Tibial nerve (tissue), 4 donors: ENCODE measurements at regions not wholly inside any gene's neighbourhood (a gene's known extent, or its start where the extent isn't known, plus 50 kb on each side); places are given as distances from the start of the nearest gene placed in this dataset.

Experiments
- DNase-seq, 2 donors: peaks; one replicate each; pipeline ENCODE4 v3.0.0-alpha.2; 2019; ENCODE audit warnings: low spot score in 2 of 2
- H3K27ac ChIP-seq, 4 donors: fragments of 200-600 bp; sonication (generic) in 3 of 4; one replicate each; pipeline ENCODE4 v1.5.1; 2017 to 2019; ENCODE audit warnings: mild to moderate bottlenecking in 1 of 4
- H3K27me3 ChIP-seq, 2 donors: fragments of 200-600 bp; sonication (generic) in 1 of 2; one replicate each; pipeline versions ENCODE4 v1.5.1 to v1.6.0; 2017 to 2019
- H3K36me3 ChIP-seq, 3 donors: fragments of 200-600 bp; sonication (generic); one replicate each; pipeline ENCODE4 v1.5.1; 2018 to 2019
- H3K4me1 ChIP-seq, 4 donors: fragments of 200-600 bp; sonication (generic) in 3 of 4; one replicate each; pipeline ENCODE4 v1.5.1; 2017 to 2019
- H3K4me3 ChIP-seq, 4 donors: fragments of 200-600 bp; sonication (generic) in 3 of 4; one replicate each; pipeline ENCODE4 v1.5.1; 2017 to 2019; ENCODE audit warnings: mild to moderate bottlenecking in 1 of 4, moderate library complexity in 1 of 4
- H3K9me3 ChIP-seq, 4 donors: fragments of 200-600 bp; sonication (generic) in 3 of 4; one replicate each; pipeline ENCODE4 v1.5.1; 2017 to 2019
- CTCF ChIP-seq, 5 experiments: fragments of 200-600 bp in 3 of 5; fragments of 450-650 bp in 2 of 5; sonication (generic) in 3 of 5; IDR thresholded peaks; one replicate each; pipeline ENCODE4 v1.5.1; 2016 to 2019; ENCODE audit warnings: antibody characterized with exemption in 5 of 5, mild to moderate bottlenecking in 3 of 5, moderate library complexity in 2 of 5
- EP300 ChIP-seq, 2 donors: sonication (generic); formaldehyde crosslinking; IDR thresholded peaks; one replicate each; pipeline ENCODE4 v1.6.1; 2017; ENCODE audit warnings: antibody characterized with exemption in 2 of 2, mild to moderate bottlenecking in 1 of 2
- POLR2A ChIP-seq, 2 donors: fragments of 450-650 bp; IDR thresholded peaks; one replicate each; pipeline ENCODE4 v1.6.1; 2017; ENCODE audit warnings: antibody characterized with exemption in 2 of 2, mild to moderate bottlenecking in 2 of 2, moderate library complexity in 2 of 2
- WGBS, 2 donors: methylation state at CpG; one replicate each; pipeline ENCODE4 v1.1.5; 2018; 5-methylcytosine and 5-hydroxymethylcytosine counted together

- 77 to 90% methylated on average over 2 of the region's 2 CpGs for WGBS, 2 donors
- Histone ChIP-seq H3K36me3 (no peaks in the 10 kb centered on the region), H3K27me3 (no peaks in the 10 kb centered on the region), H3K27ac (no peak overlapping the region), H3K4me1 (no peaks in the 10 kb centered on the region), H3K4me3 (no peak overlapping the region), H3K9me3 (peaks cover 0 to 18% (median 2%) of the 10 kb centered on the region in 4 donors)
- no peak for DNase-seq
- TF ChIP-seq CTCF (IDR thresholded peaks at IDR 0.05) (no peak), EP300 (IDR thresholded peaks at IDR 0.05) (no peak), POLR2A (IDR thresholded peaks at IDR 0.05) (no peak)
These were observed 734.5 kb upstream of the CADM2 start for GRCh38 chr3:84224262-84224661.

- WGBS, 2 donors = 75 to 83% methylated on average over 4 of the region's 4 CpGs
- no peak overlapping the region for H3K27ac ChIP-seq
- no peaks in the 10 kb centered on the region for H3K36me3 ChIP-seq
- no peak for DNase-seq
- TF ChIP-seq CTCF (IDR thresholded peaks at IDR 0.05) (no peak), EP300 (IDR thresholded peaks at IDR 0.05) (no peak)
- H3K4me1 ChIP-seq = no peaks in the 10 kb centered on the region
- H3K9me3 ChIP-seq = peaks cover 0 to 3% (median under 1%) of the 10 kb centered on the region in 4 donors
- no peaks in the 10 kb centered on the region for H3K27me3 ChIP-seq
- no peak overlapping the region for H3K4me3 ChIP-seq
These were observed 722.5 kb upstream of the CADM2 start for GRCh38 chr3:84236261-84236660.

GRCh38 chr3:84245789-84246188 is 713.0 kb upstream of the CADM2 start:
- 36 to 74% methylated on average over 1 of the region's 1 CpG for WGBS, 2 donors
- no peaks in the 10 kb centered on the region for H3K4me1 ChIP-seq
- no peak for DNase-seq
- no peak for TF ChIP-seq POLR2A (IDR thresholded peaks at IDR 0.05)
- no peak for TF ChIP-seq EP300 (IDR thresholded peaks at IDR 0.05)
- TF ChIP-seq CTCF (IDR thresholded peaks at IDR 0.05) = no peak
- no peaks in the 10 kb centered on the region for H3K27me3 ChIP-seq
- H3K9me3 ChIP-seq = peaks cover 0 to 11% (median under 1%) of the 10 kb centered on the region in 4 donors
- H3K36me3 ChIP-seq = no peaks in the 10 kb centered on the region
- no peak overlapping the region for H3K4me3 ChIP-seq
- no peak overlapping the region for H3K27ac ChIP-seq

GRCh38 chr3:84260596-84260995 is 698.2 kb upstream of the CADM2 start:
- Histone ChIP-seq H3K27me3 (no peaks in the 10 kb centered on the region), H3K36me3 (no peaks in the 10 kb centered on the region), H3K27ac (no peak overlapping the region), H3K4me3 (no peak overlapping the region), H3K9me3 (no peaks in the 10 kb centered on the region), H3K4me1 (no peaks in the 10 kb centered on the region)
- 66 to 73% methylated on average over 3 of the region's 3 CpGs for WGBS, 2 donors
- no peak for DNase-seq
- TF ChIP-seq POLR2A (IDR thresholded peaks at IDR 0.05) (no peak), EP300 (IDR thresholded peaks at IDR 0.05) (no peak), CTCF (IDR thresholded peaks at IDR 0.05) (no peak)

- WGBS, 2 donors = 74 to 85% methylated on average over 4 of the region's 4 CpGs
- no peaks in the 10 kb centered on the region for H3K27me3 ChIP-seq
- H3K9me3 ChIP-seq = no peaks in the 10 kb centered on the region
- H3K4me1 ChIP-seq = no peaks in the 10 kb centered on the region
- no peaks in the 10 kb centered on the region for H3K36me3 ChIP-seq
- TF ChIP-seq POLR2A (IDR thresholded peaks at IDR 0.05) (no peak), CTCF (IDR thresholded peaks at IDR 0.05) (no peak), EP300 (IDR thresholded peaks at IDR 0.05) (no peak)
- no peak for DNase-seq
- no peak overlapping the region for H3K4me3 ChIP-seq
- no peak overlapping the region for H3K27ac ChIP-seq
These were observed 693.0 kb upstream of the CADM2 start for GRCh38 chr3:84265768-84266167.
